Motor neuron (in vitro differentiated cells): ENCODE measurements at regions not wholly inside any gene's neighbourhood (a gene's known extent, or its start where the extent isn't known, plus 50 kb on each side); places are given as distances from the start of the nearest gene placed in this dataset.
"Not testable (repeated sequence)": the region's sequence is repeated elsewhere in the genome, so short reads cannot be mapped to it uniquely, and the experiment has no call there.

Experiments
- ATAC-seq, 8 experiments: fragments of 200-7000 bp; cut with Tn5 transposase; replicated peaks in 6 of 8; 2 replicates each; pipeline ENCODE4 v1.8.0; 2021; ENCODE audit warnings: mild to moderate bottlenecking in 8 of 8, moderate library complexity in 8 of 8
- H3K27ac ChIP-seq, 2 donors: fragments of 250-450 bp; sonication (Bioruptor Pico); 2 replicates each; pipeline ENCODE4 v1.9.0; 2021; ENCODE audit warnings: antibody characterized with exemption in 2 of 2, mild to moderate bottlenecking in 2 of 2, moderate library complexity in 1 of 2
- H3K4me1 ChIP-seq, 2 donors: fragments of 250-450 bp; sonication (Bioruptor Pico); replicated peaks in 1 of 2; 2 replicates each; pipeline ENCODE4 v1.6.1; 2021; ENCODE audit warnings: antibody characterized with exemption in 2 of 2, mild to moderate bottlenecking in 2 of 2, moderate library complexity in 1 of 2
- H3K4me3 ChIP-seq, 5 donors: fragments of 250-450 bp; sonication (Bioruptor Pico); 2 replicates each; pipeline ENCODE4 v1.9.0; 2021; ENCODE audit warnings: antibody characterized with exemption in 5 of 5, mild to moderate bottlenecking in 5 of 5, moderate library complexity in 4 of 5
- WGBS, 10 experiments: fragments of 450-650 bp; shearing (Covaris generic); methylation state at CpG; one replicate each; pipeline ENCODE4 v1.0.0; 2022; 5-methylcytosine and 5-hydroxymethylcytosine counted together
- in situ Hi-C, 9 experiments: fragments of 400-800 bp; cut with MboI; loops; one replicate each; pipeline ENCODE4 v1.15.0; 2021; ENCODE audit warnings: low sequenced_read_pairs in 9 of 9, low pct_unique_long_range_greater_than_20kb in 2 of 9; ENCODE audit not compliant: unreplicated experiment in 9 of 9

- no peak for ATAC-seq
- in situ Hi-C loops = no loop called here
- Histone ChIP-seq H3K4me1 (peaks cover 3 to 10% of the 10 kb centered on the region in 2 donors), H3K4me3 (no peak overlapping the region), H3K27ac (no peak overlapping the region)
- 86 to 100% (median 91%) methylated on average over 1 to 9 of the region's 9 CpGs; no CpG with 5 or more reads in 3 of the 10 experiments for WGBS, 10 experiments
Measured at GRCh38 chr1:229007701-229008100, 263.2 kb upstream of the RAB4A start.

GRCh38 chr1:229008347-229008746 is 262.6 kb upstream of the RAB4A start:
- 58 to 91% (median 86%) methylated on average over 2 to 5 of the region's 5 CpGs; no CpG with 5 or more reads in 1 of the 10 experiments for WGBS, 10 experiments
- ATAC-seq, H3K4me3 ChIP-seq, in situ Hi-C loops, H3K4me1 ChIP-seq, H3K27ac ChIP-seq: not testable (repeated sequence)

- WGBS, 10 experiments = 30 to 100% (median 89%) methylated on average over 1 to 2 of the region's 2 CpGs; no CpG with 5 or more reads in 2 of the 10 experiments
- H3K4me1 ChIP-seq = peaks cover 4 to 5% of the 10 kb centered on the region in 2 donors
- no peak overlapping the region for H3K4me3 ChIP-seq
- no peak overlapping the region for H3K27ac ChIP-seq
- no peak for ATAC-seq
- in situ Hi-C loops = no loop called here
Measured at GRCh38 chr1:229011022-229011421, 259.9 kb upstream of the RAB4A start.

- in situ Hi-C loops = no loop called here
- Histone ChIP-seq H3K4me3 (no peak overlapping the region), H3K27ac (no peak overlapping the region), H3K4me1 (peaks cover 4 to 5% of the 10 kb centered on the region in 2 donors)
- 60 to 100% (median 86%) methylated on average over 1 to 2 of the region's 2 CpGs; no CpG with 5 or more reads in 3 of the 10 experiments for WGBS, 10 experiments
- ATAC-seq = peak in 7 of 8 experiments; percentile 48 to 97 (median 86)
Measured at GRCh38 chr1:229012823-229013222, 258.1 kb upstream of the RAB4A start.

GRCh38 chr1:229013981-229014380 is 256.9 kb upstream of the RAB4A start:
- 30 to 85% (median 61%) methylated on average over 5 to 7 of the region's 7 CpGs for WGBS, 10 experiments
- no peak overlapping the region for H3K27ac ChIP-seq
- H3K4me1 ChIP-seq = peaks cover 4 to 5% of the 10 kb centered on the region in 2 donors
- ATAC-seq = no peak
- in situ Hi-C loops = no loop called here
- H3K4me3 ChIP-seq = no peak overlapping the region

GRCh38 chr1:229015806-229016205 is 255.1 kb upstream of the RAB4A start:
- H3K27ac ChIP-seq = no peak overlapping the region
- peaks cover 4 to 5% of the 10 kb centered on the region in 2 donors for H3K4me1 ChIP-seq
- WGBS, 10 experiments = 50 to 84% (median 81%) methylated on average over 2 to 13 of the region's 13 CpGs; no CpG with 5 or more reads in 1 of the 10 experiments
- peak in 2 of 8 experiments; percentile 24 to 31 for ATAC-seq
- in situ Hi-C loops = no loop called here
- H3K4me3 ChIP-seq = no peak overlapping the region

- ATAC-seq = no peak
- 54 to 95% (median 82%) methylated on average over 3 to 4 of the region's 4 CpGs for WGBS, 10 experiments
- Histone ChIP-seq H3K4me1 (peaks cover 4 to 5% of the 10 kb centered on the region in 2 donors), H3K4me3 (no peak overlapping the region), H3K27ac (no peak overlapping the region)
- in situ Hi-C loops = no loop called here
Measured at GRCh38 chr1:229017091-229017490, 253.8 kb upstream of the RAB4A start.

- Histone ChIP-seq H3K27ac (no peak overlapping the region), H3K4me3 (no peak overlapping the region), H3K4me1 (peaks cover 18 to 20% of the 10 kb centered on the region in 2 donors)
- 34 to 100% (median 88%) methylated on average over 1 to 2 of the region's 2 CpGs; no CpG with 5 or more reads in 3 of the 10 experiments for WGBS, 10 experiments
- in situ Hi-C loops = no loop called here
- ATAC-seq = no peak
Measured at GRCh38 chr1:229018674-229019295, 252.1 kb upstream of the RAB4A start.

- ATAC-seq = no peak
- in situ Hi-C loops = no loop called here
- WGBS, 10 experiments = 29 to 100% (median 87%) methylated on average over 1 to 5 of the region's 8 CpGs; no CpG with 5 or more reads in 2 of the 10 experiments
- Histone ChIP-seq H3K4me1 (peaks cover 23 to 27% of the 10 kb centered on the region in 2 donors), H3K27ac (no peak overlapping the region), H3K4me3 (no peak overlapping the region)
Measured at GRCh38 chr1:229019663-229020271, 251.1 kb upstream of the RAB4A start.

GRCh38 chr1:229021034-229021433 is 249.9 kb upstream of the RAB4A start:
- WGBS, 10 experiments = 60 to 100% (median 93%) methylated on average over 1 of the region's 1 CpG; no CpG with 5 or more reads in 1 of the 10 experiments
- H3K27ac ChIP-seq, in situ Hi-C loops, H3K4me3 ChIP-seq, ATAC-seq: not testable (repeated sequence)
- H3K4me1 ChIP-seq = peaks cover 32 to 35% of the 10 kb centered on the region in 2 donors

- Histone ChIP-seq H3K27ac (no peak overlapping the region), H3K4me3 (no peak overlapping the region), H3K4me1 (peaks cover 38 to 43% of the 10 kb centered on the region in 2 donors)
- peak in 4 of 8 experiments; percentile 39 to 57 (median 52) for ATAC-seq
- WGBS, 10 experiments = 39 to 82% (median 55%) methylated on average over 2 to 7 of the region's 8 CpGs; no CpG with 5 or more reads in 2 of the 10 experiments
- in situ Hi-C loops = no loop called here
Measured at GRCh38 chr1:229022595-229023333, 248.1 kb upstream of the RAB4A start.

- Histone ChIP-seq H3K4me1 (peaks cover 47 to 52% of the 10 kb centered on the region in 2 donors), H3K27ac (no peak overlapping the region), H3K4me3 (no peak overlapping the region)
- WGBS, 10 experiments = 70 to 100% (median 91%) methylated on average over 1 to 11 of the region's 11 CpGs; no CpG with 5 or more reads in 3 of the 10 experiments
- in situ Hi-C loops = no loop called here
- peak in 1 of 8 experiments; percentile 6 for ATAC-seq
Measured at GRCh38 chr1:229023651-229024300, 247.1 kb upstream of the RAB4A start.
